Right hindlimb (tissue), 1 donor: ENCODE measurements at regions not wholly inside any gene's neighbourhood (a gene's known extent, or its start where the extent isn't known, plus 50 kb on each side); places are given as distances from the start of the nearest gene placed in this dataset.

Experiments used
- DNase-seq: peaks from one replicate; pipeline ENCODE4 v3.0.0-alpha.2; 2018

- no peak for DNase-seq
Measured at GRCh38 chr2:16314691-16315457, 350.8 kb downstream of the CYRIA start.

GRCh38 chr2:16314001-16314400 is 351.6 kb downstream of the CYRIA start:
- DNase-seq, result no peak

DNA sequence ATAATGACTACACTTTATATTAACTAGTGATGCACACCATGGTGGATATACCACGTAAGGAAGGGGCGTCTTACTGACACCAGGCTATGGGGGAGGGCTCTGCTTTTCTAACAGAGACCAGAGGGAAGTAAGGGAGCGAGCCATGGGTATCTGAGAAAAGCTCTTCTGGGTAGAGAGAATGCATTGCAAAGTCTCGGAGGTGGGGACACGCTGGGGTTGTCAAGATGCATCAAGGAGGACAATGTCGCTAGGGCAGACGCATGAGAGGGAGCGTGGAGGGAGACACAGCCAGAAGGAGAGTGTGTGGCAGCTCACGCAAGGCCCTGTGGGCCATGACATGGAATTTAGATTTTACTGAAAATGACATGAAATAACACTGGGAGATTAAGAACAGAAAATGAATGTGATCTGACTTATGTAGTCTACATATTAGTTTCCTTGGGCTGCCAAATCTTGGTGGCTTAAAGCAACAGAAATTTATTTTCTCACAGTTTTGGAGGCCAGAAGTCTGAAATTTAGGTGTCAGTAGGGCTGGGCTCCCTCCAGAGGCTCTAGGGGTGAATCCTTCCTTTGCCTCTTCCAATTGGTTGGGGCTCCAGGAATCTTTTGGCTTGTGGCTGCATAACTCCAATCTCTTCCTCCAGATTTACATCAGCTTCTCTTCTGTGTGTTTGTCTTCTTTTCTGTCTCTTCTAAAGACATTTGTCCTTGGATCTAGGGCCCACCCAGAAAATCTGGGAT is 352.2 kb downstream of the CYRIA start:
- DNase-seq, result no peak

GRCh38 chr2:16312771-16313170 is 352.9 kb downstream of the CYRIA start:
- no peak for DNase-seq

DNA sequence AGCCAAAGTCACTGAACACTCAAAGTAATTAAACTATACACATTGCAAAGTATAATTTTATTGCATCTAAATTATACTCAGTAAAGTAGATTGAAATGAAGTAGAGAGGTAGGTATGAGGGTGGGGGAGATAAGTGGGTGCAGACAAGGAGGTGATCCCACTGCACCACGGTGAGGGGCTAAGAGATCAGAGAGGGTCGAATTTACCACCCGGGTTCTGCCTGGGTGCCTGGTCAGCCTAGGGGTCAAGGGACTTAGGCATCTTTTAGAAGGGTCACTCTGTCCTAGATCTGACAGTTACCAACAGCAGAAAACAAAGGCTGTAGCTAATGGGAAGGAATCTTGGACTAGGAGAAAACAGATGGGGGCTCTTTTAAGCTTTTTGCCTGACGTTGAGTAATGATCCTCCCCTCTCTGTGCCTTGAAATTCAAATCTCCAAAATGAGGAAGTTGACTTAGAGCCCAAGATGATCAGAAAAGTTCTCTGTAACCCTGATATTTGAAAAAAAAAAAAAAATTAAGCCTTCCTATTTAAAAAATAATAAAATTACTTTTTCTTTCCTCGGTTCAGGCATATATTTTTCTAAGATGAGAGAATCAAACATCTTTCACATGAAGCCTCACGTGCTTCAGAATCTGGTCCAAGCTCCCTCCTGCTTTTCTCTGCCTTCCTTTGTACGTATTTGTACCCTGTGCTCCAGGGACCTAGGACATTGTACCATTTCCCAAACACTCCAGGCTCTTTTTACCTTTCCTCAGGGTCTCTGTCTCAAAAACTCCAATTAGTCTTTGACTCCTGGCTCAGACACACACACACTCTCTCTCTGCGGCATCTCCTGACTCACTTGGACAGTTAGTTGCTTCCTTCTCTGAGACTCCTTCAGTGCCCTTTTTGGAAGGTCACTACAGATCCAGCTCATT is 353.9 kb downstream of the CYRIA start:
- no peak for DNase-seq

- DNase-seq, result no peak
Measured at GRCh38 chr2:16308816-16309215, 356.8 kb downstream of the CYRIA start.

DNA sequence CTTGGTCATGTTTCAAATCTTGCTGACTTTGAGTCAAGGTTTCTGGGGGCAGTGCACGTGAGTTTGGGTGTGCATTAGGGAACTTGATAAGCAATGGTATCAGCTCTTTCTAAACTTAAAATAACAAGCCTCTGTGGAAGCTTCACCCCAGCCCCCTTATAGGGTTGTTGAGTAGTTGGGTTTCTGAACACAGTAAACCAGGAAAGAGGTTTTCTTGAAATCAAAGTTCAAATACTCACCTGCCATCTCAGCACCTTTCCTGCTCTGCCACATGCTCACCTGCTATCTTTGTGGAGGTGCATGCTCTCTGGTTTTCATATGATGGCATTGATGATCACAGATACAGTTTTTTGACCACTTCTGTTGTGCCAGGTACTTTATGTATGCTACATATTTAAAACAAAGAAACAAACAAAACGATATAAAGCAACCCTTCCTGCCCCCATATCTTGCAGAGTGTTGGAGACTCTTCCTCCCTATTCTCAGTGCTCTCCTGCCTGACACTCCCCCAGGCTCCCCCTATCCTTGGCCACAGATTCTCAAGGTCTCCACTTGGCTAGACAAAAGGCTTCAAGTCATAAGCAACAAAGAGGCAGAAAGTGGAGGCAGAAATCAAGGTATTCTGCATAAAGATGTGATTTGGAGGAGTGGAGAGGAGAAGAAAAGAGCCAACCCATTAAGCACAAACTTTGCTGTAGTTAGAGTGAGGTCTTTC is 360.6 kb downstream of the CYRIA start:
- DNase-seq, result no peak

DNA sequence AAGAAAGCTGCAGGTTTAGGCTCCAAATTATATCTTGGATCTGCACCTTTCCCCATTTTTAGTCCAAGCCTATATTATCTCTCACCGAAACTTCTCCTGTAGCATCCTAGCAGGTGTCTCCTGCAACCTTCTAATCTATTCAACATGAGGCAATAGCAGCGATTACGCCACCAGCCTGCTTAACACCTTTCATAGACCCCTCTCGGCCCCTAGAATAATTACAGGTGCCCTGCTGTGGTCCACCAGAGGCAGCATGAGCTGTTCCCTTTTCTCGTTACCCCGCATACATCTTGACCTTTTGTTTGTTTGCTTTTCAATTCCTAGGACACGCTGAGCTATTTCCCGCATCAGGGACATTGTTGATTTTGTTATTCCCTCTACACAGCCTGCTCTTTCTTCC is 361.9 kb downstream of the CYRIA start:
- no peak for DNase-seq

- no peak for DNase-seq
Measured at GRCh38 chr2:16303273-16303577, 362.4 kb downstream of the CYRIA start.

GRCh38 chr2:16302431-16303272 is 362.3 kb downstream of the MYCN start:
- no peak for DNase-seq

DNA sequence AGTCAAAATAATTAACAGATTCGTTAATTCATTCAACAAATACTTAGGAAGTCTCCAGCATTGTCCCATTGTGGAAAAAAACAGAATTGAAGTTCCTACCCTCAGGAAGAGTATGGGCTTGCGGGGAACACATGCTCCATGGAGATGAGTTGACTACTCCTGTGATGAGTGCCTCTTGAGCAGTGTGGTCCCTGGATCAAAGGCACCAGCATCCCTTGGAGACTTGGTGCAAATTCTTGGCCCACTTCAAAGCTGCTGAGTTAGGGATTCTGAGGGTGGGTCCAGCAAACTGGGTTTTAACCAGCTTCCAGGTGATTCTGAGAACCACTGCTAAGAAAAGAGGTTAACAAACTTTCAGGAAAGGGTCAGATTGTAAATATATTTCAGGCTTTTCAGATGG is 361.6 kb downstream of the MYCN start:
- DNase-seq, result no peak

GRCh38 chr2:16298866-16299265 is 358.5 kb downstream of the MYCN start:
- DNase-seq, result no peak

DNA sequence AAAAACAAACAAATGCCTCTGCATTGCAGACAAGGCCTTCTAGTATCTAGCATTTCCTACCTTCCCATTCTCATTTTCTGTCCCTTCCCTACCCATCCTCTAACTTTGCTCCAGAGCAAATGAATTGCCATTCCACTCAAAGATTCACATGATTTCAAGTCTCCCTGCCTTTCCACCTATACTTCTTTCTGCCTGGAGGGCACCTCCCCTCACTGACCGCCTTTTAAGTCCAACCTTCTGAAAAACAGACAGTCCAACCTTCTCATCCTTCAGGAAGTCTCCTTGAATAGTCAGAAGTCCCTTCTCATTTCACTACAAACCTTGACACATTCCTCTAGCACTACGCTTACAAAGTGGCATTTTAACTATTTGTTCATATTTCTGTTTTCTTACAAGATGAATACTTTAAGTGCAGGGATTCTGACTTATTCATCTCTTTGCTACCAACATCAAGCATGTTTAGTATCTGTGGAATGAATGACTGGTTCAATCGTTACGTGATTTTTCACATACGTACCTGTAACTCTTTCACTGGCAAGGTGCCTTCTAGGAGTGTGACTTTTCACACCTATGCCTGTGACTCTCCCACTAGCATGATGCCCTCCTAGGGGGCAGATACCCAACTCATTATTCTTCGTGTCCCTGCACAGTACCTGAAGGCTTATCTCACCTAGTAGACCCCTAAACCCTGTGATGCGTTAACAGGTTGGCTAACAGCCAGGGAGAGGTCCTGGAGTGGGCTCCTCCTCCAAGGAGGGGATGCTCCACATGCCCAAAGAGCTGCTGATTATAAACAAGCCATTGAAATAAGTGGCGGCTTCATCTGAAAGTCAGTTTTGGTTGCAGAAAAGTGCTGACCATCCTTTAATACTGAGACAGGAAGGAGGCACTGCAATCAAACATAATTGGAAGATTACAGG is 356.2 kb downstream of the MYCN start:
- no peak for DNase-seq

GRCh38 chr2:16296038-16296290 is 355.6 kb downstream of the MYCN start:
- DNase-seq, result no peak

DNA sequence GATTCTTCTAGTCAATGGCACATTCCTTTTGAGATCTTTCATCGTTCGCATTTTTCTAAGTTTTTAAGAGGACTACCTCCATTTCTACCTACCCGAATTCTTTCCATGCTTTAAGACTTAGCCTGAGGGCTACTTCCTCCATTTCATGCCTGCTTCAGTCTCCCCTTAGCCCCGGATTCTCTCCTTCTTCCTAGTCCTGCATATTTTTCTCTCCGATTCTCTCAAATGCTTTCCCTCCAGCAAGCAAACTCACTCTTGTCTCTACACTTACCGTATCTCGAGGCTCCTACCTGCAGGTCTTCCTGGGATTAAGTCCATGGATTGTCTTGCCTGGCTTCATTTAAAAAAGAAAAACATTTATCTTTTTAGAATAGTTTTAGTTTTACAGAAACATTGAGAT is 354.4 kb downstream of the MYCN start:
- no peak for DNase-seq

- DNase-seq, result no peak
Measured at GRCh38 chr2:16293871-16294270, 353.5 kb downstream of the MYCN start.

- no peak for DNase-seq
Measured at GRCh38 chr2:16293398-16293797, 353.0 kb downstream of the MYCN start.

- no peak for DNase-seq
Measured at GRCh38 chr2:16291731-16292550, 351.6 kb downstream of the MYCN start.

DNA sequence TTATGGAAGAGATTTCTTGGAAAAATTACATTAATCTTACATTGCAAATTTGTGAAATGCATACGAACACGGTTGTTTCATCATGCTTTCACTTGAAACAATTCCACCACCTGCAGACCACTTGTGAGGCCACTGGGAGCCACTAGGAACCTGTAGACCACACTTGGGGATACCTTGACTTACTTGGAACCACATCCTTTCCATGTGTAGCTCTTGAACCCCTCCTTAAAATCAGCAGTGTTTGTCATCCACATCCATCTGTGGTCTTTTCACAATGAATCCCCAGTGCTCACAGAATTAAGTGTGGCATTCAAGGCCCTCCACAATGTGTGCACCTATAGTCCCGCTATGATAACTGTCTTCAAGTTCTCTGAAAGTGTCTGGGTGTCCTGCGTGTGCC is 350.9 kb downstream of the MYCN start:
- DNase-seq, result no peak

- no peak for DNase-seq
Measured at GRCh38 chr2:16290311-16291020, 350.1 kb downstream of the MYCN start.
